ENCODE measurements at regions not wholly inside any gene's neighbourhood (a gene's known extent, or its start where the extent isn't known, plus 50 kb on each side); places are given as distances from the start of the nearest gene placed in this dataset.

DNA sequence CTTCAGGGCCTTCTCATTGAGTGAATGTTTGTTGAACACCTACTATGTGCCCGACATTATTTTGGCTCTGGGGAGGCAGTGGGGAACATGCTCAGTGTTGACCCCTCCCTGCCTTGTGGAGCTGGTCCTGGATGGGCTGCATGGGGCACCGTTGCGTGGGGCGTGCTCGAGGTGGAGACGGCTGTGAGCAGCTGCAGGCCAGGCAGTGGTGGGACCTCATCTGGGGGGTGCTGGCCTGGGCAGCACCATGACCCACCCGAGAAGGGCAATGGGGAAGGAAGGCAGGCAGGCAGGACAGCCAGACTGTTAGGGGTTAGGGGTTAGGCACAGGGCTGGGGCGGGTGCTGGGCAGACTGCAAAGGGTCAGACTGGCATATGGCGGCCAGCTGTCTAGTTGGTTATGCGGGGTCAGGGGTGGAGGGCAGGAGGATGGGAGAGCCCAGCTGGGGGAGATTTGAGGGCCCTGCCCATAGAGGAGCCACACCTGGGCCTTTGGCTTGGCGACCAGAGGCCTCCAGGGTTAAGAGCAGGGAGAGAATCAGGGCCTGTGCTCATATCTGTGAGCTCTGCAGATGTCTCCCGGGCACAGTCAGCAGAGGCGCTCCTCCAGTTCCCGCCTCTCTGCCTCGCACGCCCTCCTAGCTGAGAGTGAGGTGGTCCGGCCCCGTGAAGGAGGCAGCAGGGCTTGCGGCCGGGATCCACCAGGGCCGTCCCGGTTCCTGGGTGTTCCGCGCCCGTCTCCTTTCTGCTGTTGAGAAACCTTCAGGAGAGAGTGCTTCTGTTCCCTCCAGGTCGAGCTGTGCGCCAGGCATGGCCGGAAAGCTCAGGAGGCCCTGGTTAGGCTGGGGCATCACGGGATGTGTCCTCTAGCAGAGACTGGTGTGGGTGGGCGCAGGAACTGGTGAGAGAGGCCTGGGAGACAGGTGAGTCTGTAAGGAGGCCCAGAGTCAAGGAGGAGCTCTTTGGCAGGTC, 73.3 kb downstream of the RGS12 start:
- Histone ChIP-seq H3K27me3 (ENCODE audit: control insufficient read depth in 1 of 2, insufficient read depth in 2 of 2, low read length in 2 of 2) (no peaks in the 10 kb centered on the region), H3K27ac (ENCODE audit: low read depth, low read length) (no peak overlapping the region), H3K9me3 (ENCODE audit: low read length) (no peaks in the 10 kb centered on the region), H3K36me3 (ENCODE audit: insufficient read depth, low read length) (no peaks in the 10 kb centered on the region), H3K9ac (ENCODE audit: low read length) (no peak overlapping the region), H3K4me3 (ENCODE audit: low read depth in 1 of 2, low read length in 2 of 2) (no peak overlapping the region), H3K4me1 (ENCODE audit: insufficient read depth, low read length) (peaks cover 21% of the 10 kb centered on the region)

DNA sequence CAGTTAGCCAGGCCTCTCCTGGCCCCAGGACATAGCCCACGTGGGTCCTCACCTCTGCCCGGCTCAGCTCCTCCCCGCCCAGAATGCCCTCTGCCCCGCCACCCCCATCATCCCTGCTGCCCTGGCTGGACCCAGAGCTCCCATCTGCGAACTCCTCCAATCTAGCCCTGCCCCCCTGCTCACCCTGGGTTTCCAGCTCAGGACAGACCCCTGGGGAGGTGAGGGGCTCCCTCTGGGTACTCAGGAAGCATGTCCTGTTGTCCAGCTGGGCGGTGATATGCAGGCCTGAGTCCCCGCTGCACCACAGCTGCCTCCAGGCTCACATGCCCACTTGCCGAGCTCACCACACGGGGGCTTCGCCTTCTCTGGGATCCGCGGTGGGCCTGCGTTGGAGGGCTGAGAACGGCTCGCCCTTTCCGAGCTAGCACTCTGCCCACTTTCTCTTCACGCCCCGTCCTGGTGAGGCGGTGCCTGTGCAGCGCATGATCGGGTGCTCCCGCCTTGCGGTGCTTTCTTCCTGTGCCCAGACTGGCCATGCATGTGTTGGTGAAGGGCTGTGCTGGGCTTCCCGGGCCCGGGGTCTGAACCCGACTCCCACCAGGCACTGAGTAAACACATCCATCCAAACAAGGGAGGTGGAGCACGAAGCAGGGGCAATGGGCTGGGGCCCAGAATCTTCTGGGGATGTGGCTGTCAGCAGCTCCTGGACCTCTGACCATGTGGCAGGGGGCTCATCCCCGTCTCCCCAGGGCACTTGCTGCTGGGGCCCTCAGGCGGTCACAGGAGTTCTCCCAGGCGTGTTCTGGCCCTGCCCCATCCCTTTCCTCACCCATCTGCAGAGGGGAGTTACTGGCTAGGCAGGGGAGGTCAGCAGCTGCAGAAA, 74.3 kb downstream of the RGS12 start:
- no peak overlapping the region for H3K27ac ChIP-seq (ENCODE audit: low read depth, low read length)
- H3K9me3 ChIP-seq (ENCODE audit: low read length): no peaks in the 10 kb centered on the region
- H3K4me3 ChIP-seq (ENCODE audit: low read depth in 1 of 2, low read length in 2 of 2): no peak overlapping the region
- H3K4me1 ChIP-seq (ENCODE audit: insufficient read depth, low read length): peaks cover 29% of the 10 kb centered on the region
- no peaks in the 10 kb centered on the region for H3K27me3 ChIP-seq (ENCODE audit: control insufficient read depth in 1 of 2, insufficient read depth in 2 of 2, low read length in 2 of 2)
- no peaks in the 10 kb centered on the region for H3K36me3 ChIP-seq (ENCODE audit: insufficient read depth, low read length)
- H3K9ac ChIP-seq (ENCODE audit: low read length): no peak overlapping the region

DNA sequence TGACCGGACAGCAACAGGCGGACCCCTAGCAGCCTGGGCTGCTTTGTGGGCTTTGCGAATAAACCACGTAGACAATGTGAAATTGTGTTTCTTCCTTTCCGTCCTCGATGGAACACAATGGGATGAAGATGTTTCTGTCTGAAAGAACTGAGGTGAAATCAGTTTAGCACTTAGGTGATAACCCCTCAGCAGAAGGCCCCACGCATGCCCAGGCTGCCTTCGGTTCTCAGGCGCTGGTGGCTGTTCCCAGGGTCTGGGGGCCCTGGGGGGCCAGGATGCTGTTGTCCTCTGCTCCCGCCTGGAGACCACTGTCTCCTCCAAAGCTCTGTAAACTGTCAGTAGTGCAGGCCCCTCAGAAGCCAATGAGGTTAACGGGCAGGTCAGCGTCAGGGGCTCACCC, 73.9 kb upstream of the HGFAC start:
- Histone ChIP-seq H3K4me1 (ENCODE audit: insufficient read depth, low read length) (peaks cover 29% of the 10 kb centered on the region), H3K27ac (ENCODE audit: low read depth, low read length) (no peak overlapping the region)

DNA sequence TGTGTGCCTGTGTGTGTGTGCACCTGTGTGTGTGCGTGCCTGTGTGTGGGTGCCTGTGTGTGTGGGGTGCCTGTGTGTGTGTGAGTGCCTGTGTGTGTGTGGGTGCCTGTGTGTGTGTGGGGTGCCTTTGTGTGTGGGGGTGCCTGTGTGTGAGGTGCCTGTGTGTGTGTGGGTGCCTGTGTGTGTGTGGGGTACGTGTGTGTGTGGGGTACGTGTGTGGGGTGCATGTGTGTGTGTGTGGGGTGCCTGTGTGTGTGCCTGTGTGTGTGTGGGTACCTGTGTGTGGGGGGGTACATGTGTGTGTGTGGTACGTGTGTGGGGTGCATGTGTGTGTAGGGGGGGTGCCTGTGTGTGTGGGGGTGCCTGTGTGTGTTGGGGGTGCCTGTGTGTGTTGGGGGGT, 73.4 kb upstream of the HGFAC start:
- Histone ChIP-seq H3K9ac (ENCODE audit: low read length) (no peak overlapping the region), H3K4me3 (ENCODE audit: low read depth in 1 of 2, low read length in 2 of 2) (no peak overlapping the region), H3K36me3 (ENCODE audit: insufficient read depth, low read length) (no peaks in the 10 kb centered on the region), H3K4me1 (ENCODE audit: insufficient read depth, low read length) (peaks cover 29% of the 10 kb centered on the region), H3K27me3 (ENCODE audit: control insufficient read depth in 1 of 2, insufficient read depth in 2 of 2, low read length in 2 of 2) (no peaks in the 10 kb centered on the region), H3K27ac (ENCODE audit: low read depth, low read length) (no peak overlapping the region), H3K9me3 (ENCODE audit: low read length) (no peaks in the 10 kb centered on the region)

More for the DNA sequence above, 73.9 kb upstream of the HGFAC start:
- Histone ChIP-seq H3K9ac (ENCODE audit: low read length) (no peak overlapping the region), H3K36me3 (ENCODE audit: insufficient read depth, low read length) (no peaks in the 10 kb centered on the region), H3K4me3 (ENCODE audit: low read depth in 1 of 2, low read length in 2 of 2) (no peak overlapping the region), H3K27me3 (ENCODE audit: control insufficient read depth in 1 of 2, insufficient read depth in 2 of 2, low read length in 2 of 2) (no peaks in the 10 kb centered on the region), H3K9me3 (ENCODE audit: low read length) (no peaks in the 10 kb centered on the region)

DNA sequence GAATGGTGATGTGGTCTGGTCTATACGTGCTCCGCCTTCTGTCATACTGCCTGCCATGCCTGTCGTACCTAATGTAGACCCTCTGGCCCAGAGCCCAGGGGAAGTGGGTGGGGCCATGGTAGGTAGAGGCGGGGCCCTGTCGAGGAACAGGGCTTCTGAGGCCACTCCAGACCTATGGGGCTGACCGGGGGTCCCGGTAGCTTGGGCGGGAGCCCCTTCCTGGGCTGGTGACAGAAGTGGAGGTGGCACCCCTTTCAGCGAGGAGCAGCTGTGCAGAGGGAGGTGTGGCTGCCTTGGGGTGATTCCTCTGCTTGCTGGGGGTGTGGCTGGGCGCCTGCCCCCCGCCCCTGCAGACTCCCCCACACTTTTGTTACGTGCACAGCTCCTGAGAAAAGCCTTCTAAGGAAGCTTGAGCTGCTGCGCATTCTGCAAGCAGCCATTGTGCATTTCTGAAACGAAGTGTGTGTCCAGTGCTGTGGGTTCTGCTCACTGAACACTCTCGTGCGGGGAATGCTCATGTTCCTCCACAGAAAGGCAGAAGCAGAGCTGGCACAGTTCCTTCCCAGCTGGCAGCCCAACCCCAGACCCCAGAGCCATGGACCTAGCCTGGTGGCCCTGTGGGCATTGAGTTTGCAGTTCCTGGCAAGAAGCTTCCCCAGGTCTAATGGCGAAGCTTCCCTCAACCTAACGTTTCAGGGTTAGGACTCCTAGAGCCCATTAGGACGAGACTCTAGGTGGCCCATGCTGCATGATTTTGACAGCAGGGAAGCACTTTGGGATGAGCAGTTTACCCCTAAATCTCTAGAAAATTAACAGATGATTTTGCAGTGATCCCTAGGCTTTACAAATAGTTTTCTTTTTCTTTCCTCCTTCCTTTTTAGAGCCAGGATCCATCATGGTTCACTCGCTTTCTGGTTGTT, 72.7 kb upstream of the HGFAC start:
- peak overlapping the region in 1 of 2 donors; percentile 45 for H3K4me3 ChIP-seq (ENCODE audit: low read depth in 1 of 2, low read length in 2 of 2)
- peak overlapping the region; percentile 0 for H3K9ac ChIP-seq (ENCODE audit: low read length)
- peaks cover 29% of the 10 kb centered on the region for H3K4me1 ChIP-seq (ENCODE audit: insufficient read depth, low read length)
- H3K27ac ChIP-seq (ENCODE audit: low read depth, low read length): no peak overlapping the region
- H3K27me3 ChIP-seq (ENCODE audit: control insufficient read depth in 1 of 2, insufficient read depth in 2 of 2, low read length in 2 of 2): no peaks in the 10 kb centered on the region
- no peaks in the 10 kb centered on the region for H3K36me3 ChIP-seq (ENCODE audit: insufficient read depth, low read length)
- no peaks in the 10 kb centered on the region for H3K9me3 ChIP-seq (ENCODE audit: low read length)

DNA sequence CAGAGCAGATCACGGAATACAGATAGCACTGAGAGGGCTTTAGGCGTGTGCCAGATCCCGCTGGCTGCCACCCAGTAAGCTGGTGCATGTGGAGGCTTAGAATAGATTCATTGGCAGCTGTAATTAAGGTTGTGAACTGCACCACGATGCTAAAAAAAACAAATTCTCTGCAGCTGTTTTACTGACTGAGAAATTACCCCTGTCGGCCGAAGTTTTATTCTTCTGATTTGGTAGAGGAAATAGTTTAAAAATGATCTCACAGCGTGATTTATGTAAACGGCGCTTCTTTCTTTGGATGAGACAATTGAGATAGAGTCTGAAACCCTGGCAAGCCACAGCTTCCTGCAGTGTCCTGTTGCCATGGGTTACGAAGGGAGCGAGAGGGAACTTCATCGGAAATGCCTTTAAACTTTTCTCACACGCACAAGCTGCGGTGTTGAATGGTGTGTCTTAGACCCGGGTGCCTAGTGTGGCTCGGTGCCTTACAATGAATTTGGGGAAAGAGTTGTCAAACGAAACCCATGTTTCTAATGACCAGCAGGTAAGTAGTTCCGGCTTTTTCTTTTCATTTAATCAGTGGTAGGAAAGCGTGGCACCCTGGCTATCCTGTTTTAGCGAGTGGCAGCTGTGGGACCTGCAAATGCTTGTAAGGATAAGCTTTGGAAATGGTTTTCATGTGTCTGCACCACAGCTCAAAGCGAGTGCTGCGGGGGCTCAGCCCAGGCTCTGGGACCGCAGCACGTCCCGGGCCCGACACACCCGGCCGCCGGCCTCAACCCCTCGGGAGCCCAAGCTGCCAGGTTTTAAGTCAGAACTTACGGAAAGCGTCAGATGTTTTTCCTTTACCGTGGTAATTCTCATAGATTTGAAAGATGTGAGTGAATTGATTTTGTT, 71.7 kb upstream of the HGFAC start:
- no peaks in the 10 kb centered on the region for H3K27me3 ChIP-seq (ENCODE audit: control insufficient read depth in 1 of 2, insufficient read depth in 2 of 2, low read length in 2 of 2)
- H3K27ac ChIP-seq (ENCODE audit: low read depth, low read length): no peak overlapping the region
- no peaks in the 10 kb centered on the region for H3K9me3 ChIP-seq (ENCODE audit: low read length)
- peak overlapping the region; percentile 0 for H3K9ac ChIP-seq (ENCODE audit: low read length)
- peaks cover 29% of the 10 kb centered on the region for H3K4me1 ChIP-seq (ENCODE audit: insufficient read depth, low read length)
- no peaks in the 10 kb centered on the region for H3K36me3 ChIP-seq (ENCODE audit: insufficient read depth, low read length)
- H3K4me3 ChIP-seq (ENCODE audit: low read depth in 1 of 2, low read length in 2 of 2): peak overlapping the region in 1 of 2 donors; percentile 45

DNA sequence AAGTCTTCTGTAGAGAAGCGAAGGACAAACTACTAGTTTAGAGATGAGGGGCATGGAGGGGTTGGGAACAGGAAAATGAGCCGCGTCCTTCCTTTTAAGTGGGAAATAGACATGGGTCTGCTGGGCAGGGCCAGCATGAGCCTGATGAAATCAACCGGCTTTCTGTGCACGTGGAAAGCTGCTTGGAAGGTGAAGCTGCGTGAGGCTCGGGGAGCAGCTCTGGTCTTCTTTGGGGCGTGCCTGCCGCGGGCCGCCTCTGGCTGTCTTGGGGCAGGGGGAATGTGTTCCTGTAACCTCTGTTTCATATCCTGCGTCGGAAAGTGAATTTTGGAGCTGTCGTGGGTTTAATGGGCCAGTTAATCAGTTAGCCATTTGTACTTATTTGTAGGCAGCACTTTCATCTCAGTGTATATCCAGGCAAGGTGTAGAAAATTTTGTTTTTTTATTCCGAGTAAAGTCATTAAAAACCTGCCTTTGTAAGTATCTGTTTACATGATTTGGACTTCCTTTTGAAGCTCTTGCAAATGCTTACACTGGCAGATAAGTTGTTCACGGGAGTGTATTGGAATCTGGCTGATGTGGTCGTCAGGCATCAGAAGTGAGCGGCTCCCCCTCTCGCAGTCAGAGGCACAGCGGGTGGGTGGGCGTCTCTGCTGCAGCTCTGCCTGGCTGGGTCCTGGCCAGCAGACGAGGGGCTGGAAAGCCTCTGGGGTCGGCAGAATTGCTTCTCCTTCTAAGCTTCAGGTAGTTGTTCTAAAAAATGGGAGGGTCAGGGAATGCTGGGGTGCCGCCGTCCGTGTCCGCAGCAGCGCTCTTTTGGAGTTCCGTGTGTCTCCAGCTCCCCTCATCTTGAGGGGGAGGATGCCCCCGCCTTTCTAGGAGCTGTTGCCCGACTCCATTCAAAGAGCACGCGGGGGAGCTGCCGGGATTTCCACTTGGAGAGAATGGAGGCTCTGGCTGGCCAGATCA, 70.5 kb upstream of the HGFAC start:
- peaks cover 29% of the 10 kb centered on the region for H3K4me1 ChIP-seq (ENCODE audit: insufficient read depth, low read length)
- H3K4me3 ChIP-seq (ENCODE audit: low read depth in 1 of 2, low read length in 2 of 2): no peak overlapping the region

DNA sequence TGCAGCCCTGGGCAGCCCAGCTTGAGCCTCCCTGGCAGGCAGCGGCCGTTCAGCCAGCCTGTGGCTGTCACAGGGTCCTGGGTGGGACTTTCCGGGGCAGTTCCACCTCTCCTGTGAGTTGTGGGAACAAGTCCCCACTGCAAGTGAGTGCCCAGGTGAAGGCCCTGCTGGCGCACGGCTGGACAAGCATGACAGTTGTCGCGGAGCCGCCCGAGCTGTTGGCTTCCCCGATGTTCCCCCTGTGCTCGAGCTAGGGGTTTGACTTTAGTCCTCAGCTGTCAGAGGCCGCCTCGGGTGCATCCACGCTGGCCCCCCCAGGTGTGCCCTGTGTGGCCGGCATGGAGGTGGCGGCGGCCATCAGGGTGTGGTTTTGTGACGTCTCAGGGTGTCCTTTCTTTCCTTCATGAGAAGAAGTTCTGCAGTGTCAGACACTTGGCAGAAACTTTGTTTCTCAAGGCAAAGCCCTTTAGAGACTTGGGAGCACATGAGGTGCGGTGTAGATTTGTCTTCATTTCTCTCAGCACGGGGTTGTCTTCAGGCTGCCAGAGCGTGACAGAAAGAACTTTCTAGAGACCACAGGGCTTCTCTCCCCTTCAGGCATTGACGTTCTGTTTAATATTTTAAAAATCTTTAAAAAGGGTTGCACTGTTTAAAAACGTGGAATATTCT, 69.4 kb upstream of the HGFAC start:
- H3K36me3 ChIP-seq (ENCODE audit: insufficient read depth, low read length): no peaks in the 10 kb centered on the region
- H3K4me1 ChIP-seq (ENCODE audit: insufficient read depth, low read length): peaks cover 29% of the 10 kb centered on the region
- no peaks in the 10 kb centered on the region for H3K9me3 ChIP-seq (ENCODE audit: low read length)
- H3K27ac ChIP-seq (ENCODE audit: low read depth, low read length): no peak overlapping the region
- no peaks in the 10 kb centered on the region for H3K27me3 ChIP-seq (ENCODE audit: control insufficient read depth in 1 of 2, insufficient read depth in 2 of 2, low read length in 2 of 2)
- H3K4me3 ChIP-seq (ENCODE audit: low read depth in 1 of 2, low read length in 2 of 2): no peak overlapping the region
- H3K9ac ChIP-seq (ENCODE audit: low read length): no peak overlapping the region

More for the DNA sequence above, 70.5 kb upstream of the HGFAC start:
- Histone ChIP-seq H3K36me3 (ENCODE audit: insufficient read depth, low read length) (no peaks in the 10 kb centered on the region), H3K9ac (ENCODE audit: low read length) (no peak overlapping the region), H3K27ac (ENCODE audit: low read depth, low read length) (no peak overlapping the region), H3K9me3 (ENCODE audit: low read length) (no peaks in the 10 kb centered on the region), H3K27me3 (ENCODE audit: control insufficient read depth in 1 of 2, insufficient read depth in 2 of 2, low read length in 2 of 2) (no peaks in the 10 kb centered on the region)

DNA sequence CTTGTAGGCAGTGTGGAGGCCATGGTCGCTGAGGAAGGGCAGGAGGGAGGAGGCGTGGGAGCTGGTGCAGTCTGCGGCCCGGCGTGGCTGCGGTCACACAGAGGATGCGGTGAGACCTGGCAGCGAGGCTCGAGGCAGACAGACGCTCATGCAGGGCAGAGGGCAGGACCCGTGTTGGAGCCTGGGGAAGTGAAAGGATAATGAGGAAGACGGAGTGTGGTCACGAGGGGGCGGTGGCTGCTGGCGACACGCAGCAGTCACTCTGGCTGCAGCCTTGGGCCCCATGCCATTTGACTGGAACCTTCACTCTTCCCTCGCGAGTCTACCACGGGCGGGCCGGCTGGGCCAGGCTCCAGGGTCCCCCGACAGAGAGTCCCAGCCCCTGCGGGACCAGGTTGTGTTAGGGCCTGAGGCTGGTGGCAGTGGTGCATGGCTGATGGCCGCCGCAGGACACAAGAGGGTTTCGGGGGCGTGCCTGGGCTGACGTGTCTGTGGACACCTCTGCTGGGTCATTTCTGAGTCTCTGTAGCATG, 68.8 kb upstream of the HGFAC start:
- Histone ChIP-seq H3K27ac (ENCODE audit: low read depth, low read length) (no peak overlapping the region), H3K4me3 (ENCODE audit: low read depth in 1 of 2, low read length in 2 of 2) (no peak overlapping the region), H3K9ac (ENCODE audit: low read length) (no peak overlapping the region)

More for the DNA sequence above, 68.8 kb upstream of the HGFAC start:
- no peaks in the 10 kb centered on the region for H3K27me3 ChIP-seq (ENCODE audit: control insufficient read depth in 1 of 2, insufficient read depth in 2 of 2, low read length in 2 of 2)
- peaks cover 29% of the 10 kb centered on the region for H3K4me1 ChIP-seq (ENCODE audit: insufficient read depth, low read length)
- H3K9me3 ChIP-seq (ENCODE audit: low read length): no peaks in the 10 kb centered on the region
- H3K36me3 ChIP-seq (ENCODE audit: insufficient read depth, low read length): no peaks in the 10 kb centered on the region

All from muscle layer of colon (tissue), 2 donors.